NCI-H69 (cell line): ENCODE measurements at regions not wholly inside any gene's neighbourhood (a gene's known extent, or its start where the extent isn't known, plus 50 kb on each side); places are given as distances from the start of the nearest gene placed in this dataset.
A peak's percentile ranks its signal among the peaks of the same experiment; 100 is the strongest.
"Not testable (repeated sequence)": the region's sequence is repeated elsewhere in the genome, so short reads cannot be mapped to it uniquely, and the experiment has no call there.

Experiments used
- DNase-seq: peaks from one replicate; lab custom pipeline; 2025; lab: John Stamatoyannopoulos, UW

DNA sequence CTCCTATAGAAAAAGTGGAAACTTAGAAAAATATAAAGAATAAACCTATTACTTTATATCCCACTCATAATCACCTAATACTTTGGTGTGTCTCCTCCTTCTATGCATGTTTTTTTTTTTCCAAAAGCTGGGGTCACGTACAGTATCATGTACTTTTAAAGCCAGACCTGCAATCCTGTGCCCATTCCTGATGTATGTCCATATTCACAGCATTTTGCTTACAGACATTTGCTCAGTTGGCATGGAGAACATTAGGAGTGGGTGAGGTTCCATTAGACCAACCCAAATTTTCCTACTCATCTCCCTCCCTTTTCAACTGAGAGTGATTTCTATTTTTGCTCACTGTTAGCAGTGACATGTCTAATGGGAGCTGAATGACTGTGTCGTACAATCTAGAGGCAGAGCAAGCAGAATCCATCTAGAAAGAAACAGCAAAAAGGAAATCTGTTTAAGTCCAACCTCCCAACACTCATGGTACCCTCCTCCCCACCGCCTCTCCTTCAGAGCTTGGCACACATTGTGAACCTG lies 195.6 kb upstream of the KLF3 start:
- peak; percentile 29 for DNase-seq

DNA sequence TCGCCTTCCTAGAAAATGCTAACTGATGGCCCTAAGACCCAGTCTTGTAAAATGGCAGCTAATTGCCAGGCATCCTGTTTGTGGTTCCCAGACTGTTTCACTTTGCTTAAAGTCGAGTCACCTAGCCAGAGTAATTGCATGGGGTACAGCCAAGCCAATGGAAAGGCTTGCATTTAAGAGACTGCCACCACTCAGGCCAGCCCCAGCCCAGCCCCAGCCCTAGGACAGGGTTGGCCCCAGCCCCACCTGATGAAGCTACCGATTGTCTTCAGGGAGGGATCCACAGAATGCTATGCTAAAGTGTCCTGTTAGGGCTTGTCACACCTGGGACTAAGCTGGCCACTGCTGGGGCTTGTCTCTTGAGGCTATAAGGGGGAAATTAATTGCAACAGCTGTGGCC lies 194.6 kb upstream of the KLF3 start:
- peak; percentile 1 for DNase-seq

DNA sequence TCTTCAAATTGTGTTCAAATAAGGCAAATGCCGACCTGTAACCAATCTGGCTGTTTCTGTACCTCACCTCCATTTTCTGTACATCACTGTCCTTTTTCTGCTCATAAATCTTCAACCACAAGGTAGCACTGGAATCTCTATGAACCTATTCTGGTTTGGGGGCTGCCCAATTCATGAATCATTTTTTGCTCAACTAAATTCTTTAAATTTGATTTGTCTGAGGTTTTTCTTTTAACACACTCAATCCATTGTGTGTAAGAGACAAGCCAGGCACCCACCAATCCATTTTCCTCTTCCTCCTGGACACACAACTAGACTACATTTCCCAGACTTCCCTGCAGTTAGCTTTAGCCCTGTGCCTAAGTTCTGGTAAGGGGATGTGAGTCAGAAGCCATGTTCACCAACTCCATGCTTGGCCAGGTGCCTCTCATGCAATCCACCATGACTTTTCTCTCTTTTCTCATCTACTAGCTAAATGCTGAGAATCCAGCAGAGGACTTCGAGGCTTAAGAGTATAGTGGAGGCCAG lies 193.2 kb upstream of the KLF3 start:
- no peak for DNase-seq

DNA sequence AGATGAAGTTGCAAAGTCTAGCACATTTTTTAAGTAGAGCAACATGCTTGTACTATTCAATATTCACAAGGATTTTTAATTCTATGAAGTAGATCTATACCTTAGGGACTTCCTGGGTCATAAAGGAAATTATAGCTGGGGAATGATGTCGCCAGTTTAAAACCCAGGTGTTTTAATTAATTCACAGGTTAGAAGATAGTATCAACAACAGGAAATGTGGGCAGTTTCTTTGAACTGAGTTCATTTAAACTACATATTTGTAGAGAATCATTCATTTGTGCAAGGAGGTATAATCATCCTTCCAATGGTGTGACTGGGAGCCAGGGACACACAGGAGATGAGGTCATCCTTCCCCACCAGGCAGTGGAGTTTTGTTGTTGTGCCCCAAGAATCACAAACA lies 181.3 kb upstream of the KLF3 start:
- DNase-seq: peak; percentile 16

DNA sequence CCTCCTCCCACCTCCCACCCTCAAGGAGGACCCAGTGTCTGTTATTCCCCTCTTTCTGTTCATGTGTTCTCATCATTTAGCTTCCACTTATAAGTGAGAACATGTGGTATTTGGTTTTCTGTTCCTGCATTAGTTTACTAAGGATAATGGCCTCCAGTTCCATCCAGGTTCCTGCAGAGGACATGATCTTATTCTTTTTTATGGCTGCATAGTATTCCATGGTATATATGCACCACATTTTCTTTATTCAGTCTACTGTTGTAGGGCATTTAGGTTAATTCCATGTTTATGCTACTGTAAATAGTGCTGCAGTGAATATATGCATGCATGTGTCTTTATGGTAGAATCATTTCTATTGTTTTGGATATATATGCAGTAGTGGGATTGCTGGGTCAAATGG lies 180.4 kb upstream of the KLF3 start:
- not testable (repeated sequence) for DNase-seq

DNA sequence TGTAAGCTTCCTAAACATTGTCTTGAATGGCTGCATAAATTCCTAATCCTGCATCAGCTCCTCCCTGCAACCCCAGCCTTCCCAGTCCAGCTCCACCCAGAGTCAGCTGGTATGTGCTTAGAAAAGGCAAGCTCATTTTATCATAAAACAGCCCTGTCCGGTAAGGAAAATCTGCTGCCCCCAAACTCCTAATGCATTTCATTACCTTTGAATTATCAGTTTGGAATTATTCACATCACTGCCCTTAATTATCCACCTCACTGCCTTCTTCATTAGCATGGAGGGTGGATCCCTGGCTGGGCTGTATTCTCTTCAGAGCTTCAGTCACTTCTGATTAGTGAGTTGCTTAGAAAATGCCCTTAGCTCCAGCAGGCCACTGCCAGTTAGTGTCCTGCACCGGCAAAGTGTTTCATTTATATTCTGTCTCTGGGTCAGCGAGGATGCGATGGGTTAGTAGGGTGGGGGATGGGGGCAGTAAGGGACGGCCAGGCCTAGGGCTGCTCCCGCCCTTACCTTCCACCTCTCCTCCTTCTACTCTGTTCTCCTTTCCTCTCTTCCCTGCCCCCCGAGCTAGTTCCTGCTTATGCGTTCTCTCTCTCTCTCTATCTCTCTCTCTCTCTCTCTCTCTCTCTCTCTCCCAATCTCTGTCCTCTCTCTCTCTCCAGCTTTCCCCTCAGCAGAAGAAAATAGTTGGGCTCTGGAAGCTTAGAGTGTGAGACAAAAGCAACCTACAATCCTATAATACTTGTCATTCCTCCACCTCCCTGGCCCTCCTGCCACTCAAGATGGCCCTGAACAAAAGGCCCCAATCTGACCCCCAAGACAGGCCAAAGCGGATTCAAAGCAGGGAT lies 174.8 kb upstream of the KLF3 start:
- peak; percentile 2 for DNase-seq

DNA sequence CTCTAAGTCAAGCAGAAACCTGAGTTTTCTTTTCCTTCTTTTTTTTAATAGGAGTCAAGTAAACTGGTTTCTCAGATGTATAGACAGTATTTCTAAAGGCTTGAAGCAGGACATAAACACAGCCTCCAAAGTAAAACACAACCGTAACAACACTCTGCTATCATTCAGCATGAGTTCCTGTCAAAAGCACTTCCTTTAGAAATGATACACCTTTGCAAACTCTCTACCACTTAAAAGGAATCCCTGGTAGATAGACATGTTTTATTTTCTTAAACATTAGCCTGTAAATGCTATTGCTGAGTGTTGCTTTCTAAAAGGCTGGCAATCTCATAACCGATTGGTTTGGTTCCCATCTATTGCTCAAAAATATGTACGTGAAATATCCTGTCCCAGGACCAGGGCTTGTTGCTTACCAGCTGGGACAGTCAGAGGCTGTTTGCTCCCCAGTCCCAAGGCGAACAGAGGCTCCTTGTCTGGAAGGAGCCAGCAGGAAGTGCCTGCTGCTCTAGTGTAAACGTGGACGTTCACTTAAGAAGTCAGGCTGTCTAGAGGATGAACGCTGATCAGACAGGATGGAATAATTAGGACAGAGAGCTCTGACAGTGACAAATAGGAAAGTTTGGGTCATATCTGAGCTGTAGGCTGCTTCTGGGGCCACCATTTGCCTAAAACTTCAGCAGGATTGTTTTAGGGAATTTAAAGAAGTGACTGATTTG lies 173.9 kb upstream of the KLF3 start:
- DNase-seq: peak; percentile 1

DNA sequence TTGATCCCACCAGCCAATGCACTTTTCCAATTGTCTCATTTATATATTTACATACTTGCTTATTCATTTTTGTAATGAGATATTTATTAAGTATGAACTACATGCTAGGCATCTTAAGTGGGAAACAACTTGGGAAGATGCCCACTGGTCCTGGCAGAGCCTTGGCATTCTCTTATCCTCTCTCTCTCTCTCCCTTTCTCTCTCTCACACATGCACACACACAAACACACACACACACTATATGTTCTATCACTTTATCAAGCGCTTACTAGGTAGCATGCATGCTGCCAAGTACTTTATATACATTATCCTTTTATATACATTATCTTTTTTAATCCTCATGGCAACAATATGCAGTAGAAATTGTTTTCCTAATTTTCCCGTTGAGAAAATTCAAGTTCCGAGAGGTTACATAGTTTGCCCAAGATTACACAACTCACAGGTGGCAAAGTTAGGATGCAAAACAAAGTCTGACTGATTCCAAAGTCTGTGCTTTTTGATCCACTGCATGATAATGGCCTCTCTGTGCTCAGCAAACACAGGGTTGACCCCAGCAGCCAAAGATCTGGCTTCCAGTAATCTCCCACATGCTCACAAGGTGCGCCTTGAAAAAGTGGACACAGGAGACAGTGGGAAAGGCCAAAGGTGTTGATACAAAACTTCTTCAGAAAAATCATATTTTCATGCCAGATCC lies 173.1 kb upstream of the KLF3 start:
- DNase-seq: no peak

DNA sequence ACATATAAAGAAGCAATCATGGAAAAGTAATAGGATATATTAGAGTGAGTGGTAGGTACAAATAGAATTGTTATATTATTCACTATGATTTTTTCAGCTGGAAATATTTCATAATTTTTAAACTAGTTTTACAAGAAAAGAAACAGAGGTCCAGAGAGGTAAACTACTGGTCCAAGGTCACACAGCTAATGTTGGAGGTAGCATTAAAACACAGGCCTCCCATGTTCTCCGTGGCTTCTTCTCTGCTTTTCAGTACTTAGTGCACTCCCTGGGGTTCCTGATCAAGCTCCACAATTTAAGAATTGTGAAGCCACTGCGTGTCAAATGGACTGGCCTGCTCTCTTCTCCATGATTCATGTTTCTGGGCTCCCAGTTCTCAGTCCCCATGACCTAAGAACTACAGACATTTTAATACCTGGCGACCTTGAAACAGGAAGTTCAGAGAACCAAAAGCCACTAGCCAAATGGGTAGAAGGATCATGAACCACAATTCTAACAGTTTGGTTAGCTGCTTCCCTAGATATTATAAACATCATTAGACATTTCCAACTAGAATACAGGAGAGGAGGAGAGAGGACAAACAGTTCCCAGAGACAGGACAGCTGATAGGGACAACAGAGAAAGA lies 172.0 kb upstream of the KLF3 start:
- no peak for DNase-seq

DNA sequence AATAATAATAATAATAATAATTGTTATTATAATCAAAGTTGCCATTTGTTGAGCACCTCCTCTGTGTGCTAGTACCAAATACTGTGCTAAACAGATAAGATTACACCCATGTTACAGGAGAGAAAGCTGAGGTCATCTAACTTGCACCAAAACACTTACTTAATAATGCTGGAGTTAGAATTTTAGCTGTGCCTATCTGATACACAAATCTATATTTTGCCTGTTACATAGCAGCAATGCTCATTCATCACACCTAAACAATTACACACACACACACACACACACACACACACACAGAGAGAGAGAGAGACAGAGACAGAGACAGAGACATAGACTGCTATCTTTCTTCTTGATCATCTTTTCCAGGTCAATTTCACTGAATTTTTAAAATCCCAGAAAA lies 170.9 kb upstream of the KLF3 start:
- DNase-seq: no peak

DNA sequence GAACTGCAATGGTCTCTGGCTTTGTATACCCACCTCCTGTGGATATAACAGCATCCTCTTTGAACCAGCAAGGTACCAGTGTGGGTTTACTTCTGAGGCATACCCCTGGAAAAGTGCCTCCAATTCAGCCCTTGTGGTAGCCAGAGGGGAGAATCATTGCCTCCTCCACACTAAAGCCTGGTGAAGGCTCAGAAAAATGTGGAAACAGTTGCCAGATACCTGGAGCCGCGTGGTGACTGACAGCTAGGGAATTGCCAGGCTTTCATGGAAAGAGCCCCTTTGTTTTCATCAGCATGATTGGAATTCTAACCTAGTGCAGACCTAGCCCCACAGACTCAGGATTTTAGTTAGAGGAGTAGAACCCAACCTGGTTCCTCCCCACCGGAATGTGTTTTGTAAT lies 168.6 kb upstream of the KLF3 start:
- DNase-seq: no peak

DNA sequence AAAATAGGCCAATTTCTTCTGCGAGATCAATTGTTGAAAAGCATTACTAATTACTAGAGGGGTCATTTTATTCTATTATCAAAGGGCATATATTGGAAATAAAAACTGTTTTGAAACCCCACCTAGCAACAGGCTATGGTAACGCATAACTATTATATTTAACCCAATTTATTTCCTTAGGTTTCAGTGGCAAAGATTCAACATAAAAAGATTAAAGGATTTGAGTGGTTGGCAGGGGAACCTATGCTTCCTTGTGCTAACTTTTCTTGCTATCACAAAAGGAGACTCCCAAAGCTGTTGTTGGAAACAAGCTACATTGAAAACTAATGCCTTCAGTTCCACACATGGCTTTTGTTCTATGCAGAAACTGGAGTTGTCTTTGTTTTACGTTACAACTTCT lies 166.9 kb upstream of the KLF3 start:
- no peak for DNase-seq

DNA sequence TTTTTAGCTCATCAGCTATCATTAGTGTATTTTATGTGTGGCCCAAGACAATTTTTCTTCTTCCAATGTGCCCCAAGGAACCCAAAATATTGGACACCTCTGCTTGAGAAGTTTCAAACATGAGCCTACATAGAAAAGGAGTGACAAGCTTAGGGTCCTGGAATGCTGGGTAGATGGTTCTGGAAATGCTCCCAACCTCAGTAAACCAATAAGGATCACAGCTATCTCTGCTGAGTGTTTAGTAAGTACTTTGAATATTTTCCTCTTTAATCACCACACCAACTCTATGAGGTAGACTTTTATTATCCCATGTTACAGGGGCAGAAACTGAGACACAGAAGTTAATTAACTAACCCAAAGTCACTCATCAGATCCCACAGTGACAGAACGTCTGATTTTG lies 164.9 kb upstream of the KLF3 start:
- no peak for DNase-seq

DNA sequence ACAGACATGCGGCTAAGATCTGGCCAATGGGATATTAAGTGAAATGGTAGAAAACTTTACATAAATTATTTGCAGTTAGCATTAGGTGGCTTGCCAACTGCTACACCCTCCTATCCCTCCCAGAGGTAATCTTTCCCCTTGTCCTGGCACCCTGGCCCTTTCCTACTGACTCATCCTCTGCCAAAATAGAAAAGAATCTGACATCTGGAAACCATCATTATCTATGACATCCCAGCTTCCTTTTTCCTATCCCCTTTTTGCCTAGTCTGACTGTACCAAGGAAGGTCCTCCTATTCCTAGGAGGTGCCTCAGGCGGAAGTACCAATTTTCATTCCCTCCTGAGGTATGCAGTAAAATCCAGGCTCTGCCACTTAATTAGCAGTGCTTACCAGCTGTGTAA lies 163.6 kb upstream of the KLF3 start:
- DNase-seq: no peak

DNA sequence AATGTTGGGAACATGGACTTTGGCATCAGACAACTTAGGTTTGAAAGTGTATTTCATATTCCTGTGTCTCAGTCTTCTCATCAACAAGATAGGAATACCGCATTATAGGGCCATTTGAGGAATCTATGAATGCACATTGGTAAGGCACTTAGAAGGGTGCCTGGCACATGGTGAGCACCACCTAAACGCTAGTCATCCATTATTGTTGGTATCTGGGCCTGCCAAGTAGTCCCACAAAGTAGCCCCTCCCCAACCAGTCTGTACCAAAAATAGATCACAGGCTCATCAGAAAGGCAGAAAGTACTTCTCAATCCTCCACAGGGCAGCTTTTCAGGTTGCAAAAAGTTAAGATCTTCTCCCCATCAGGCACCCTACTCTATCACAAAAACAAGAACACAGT lies 162.3 kb upstream of the KLF3 start:
- no peak for DNase-seq

DNA sequence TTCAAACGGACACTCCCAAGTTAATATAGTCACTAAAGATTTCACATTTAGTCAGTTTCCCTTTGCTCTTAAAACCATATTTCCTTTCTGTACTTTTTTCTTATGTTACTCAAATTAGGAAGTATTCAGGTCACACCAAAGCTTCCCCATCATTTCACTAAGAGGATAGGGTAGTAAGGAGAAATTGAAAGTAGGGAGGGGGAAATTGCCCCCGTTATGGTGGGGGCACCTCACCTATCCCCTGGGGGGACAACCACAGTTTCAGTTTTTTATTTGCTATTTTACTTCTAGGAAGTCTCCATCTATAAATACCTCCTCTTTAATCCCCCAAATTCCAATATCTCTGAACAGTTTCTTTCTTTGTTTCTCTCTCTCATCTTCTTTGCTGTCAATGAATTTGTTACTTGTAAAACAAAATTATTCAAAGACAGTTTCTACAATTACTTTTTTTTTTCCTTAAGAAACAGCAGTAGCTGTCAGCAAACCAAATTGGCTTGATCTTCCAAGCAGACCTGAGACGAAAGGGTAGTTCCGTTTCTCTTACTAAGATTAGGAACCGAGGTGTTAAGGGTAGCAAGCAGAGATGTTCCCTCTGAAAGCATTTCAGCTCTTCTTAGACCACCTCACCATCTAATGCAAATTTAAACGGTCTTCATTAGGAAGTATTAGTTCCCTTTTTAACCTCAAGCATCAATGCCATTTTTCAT lies 160.2 kb upstream of the KLF3 start:
- no peak for DNase-seq

DNA sequence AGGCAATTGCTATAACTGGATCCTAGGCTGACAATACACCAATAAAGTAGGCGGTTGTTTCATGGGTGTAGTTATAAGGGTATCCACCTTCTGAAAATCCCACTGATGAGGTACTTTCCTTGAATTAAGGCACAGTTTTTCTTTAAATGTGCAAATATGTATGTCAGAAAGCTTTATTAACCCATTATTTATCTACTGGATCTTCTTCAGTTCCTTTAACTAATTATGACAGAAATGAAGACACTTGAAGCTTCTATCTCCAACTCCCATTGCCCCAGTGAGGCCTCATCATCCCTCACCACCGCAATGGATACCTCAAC lies 159.6 kb upstream of the KLF3 start:
- DNase-seq: no peak

DNA sequence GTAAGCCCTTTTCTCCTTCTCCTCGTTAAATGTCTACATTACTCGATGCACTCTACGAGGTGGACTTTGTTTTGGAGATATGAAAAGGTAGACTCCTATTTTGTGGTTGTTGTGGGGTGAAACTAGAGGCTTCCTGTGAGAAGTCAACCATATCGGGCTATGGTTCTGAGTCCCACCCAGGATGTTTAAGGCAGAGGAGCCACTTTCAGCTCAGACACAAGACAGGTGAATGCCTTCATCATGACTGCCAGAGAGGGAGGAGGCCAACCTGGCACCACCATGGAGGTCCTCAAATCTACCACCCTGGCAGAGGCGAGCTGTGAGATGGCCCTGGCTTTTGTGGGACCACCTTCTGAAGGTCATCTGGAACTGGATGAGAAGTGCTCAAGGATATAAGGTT lies 154.4 kb upstream of the KLF3 start:
- DNase-seq: no peak

DNA sequence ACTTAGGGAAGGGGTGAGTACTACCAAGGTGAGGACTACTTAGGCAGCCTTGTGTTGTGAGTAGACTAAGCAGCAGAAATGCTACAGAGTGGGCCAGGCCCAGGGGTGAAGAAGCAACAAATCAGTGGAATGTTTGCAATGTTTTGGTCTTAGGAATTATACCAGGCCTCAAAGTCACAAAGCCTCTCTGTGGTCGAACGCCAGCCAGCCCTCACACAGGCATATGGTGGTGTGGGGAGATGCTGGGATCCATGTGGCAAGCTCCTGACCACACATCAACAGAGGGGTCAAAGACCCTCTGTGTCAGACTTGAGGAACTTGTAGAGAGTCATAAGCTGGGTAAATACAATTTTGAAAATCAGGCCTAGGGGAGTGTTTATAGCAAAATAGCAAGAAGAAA lies 153.8 kb upstream of the KLF3 start:
- DNase-seq: no peak

DNA sequence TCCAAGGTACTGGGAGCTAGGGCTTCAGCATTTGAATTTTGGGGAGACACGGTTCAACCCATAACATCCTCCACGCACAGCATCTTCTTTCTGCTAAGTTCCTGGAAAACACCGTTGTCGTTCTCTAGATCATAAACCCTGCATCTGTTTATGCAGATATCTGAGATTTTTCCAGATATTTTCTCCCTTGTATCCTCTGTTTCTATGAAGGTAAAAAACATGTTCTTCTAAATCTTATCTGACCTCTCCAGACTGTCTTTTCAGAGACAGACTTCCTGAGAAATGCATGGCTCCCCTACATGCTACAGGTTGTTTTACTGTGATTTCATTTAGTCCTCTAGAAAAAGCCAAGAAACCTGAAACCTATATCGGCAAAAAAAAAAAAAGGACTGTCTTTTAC lies 152.3 kb upstream of the KLF3 start:
- DNase-seq: no peak

DNA sequence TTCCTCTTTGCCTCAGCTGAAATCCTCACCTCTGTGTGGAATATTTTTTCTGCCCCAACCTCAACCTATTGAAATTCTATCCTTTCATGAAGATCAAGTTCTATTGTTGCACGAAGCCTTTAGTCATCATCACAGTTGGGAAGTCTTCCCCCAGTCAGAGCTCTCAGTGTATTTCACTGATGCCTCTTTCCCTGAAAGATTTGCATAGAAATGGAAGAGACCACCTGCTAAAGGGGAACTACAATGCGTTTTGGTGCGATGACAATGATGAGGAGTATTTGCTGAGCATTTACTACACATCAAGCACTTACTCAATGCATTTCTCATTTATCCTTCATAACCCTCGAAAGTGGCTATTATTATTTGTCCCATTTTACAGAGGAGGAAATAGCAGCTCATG lies 151.2 kb upstream of the KLF3 start:
- no peak for DNase-seq
